MCF 10A (cell line): ENCODE measurements at regions not wholly inside any gene's neighbourhood (a gene's known extent, or its start where the extent isn't known, plus 50 kb on each side); places are given as distances from the start of the nearest gene placed in this dataset.

ENCODE experiments used
- BruUV-seq: library from RNA; stranded (reverse); fragments of 400-500 nt; replicated peaks from 2 replicates; lab custom pipeline; 2021; lab: Mats Ljungman, UMichigan
- CTCF ChIA-PET: fragments of 300-600 bp; sonication (Branson Sonifier 250); formaldehyde crosslinking; extraction: SDS; loops from one replicate; lab custom pipeline; 2021; ENCODE audit warnings: antibody characterized with exemption, inconsistent platforms; lab: Yijun Ruan, JAX
- POLR2A ChIA-PET: fragments of 300-600, 350-650 bp; sonication (Branson Sonifier 250); formaldehyde crosslinking; extraction: SDS; loops from one replicate; lab custom pipeline; 2020; ENCODE audit warnings: antibody characterized with exemption, inconsistent platforms; lab: Yijun Ruan, JAX
- DNase-seq: peaks from one replicate; pipeline ENCODE4 v3.0.0-alpha.2; 2018; ENCODE audit not compliant: unreplicated experiment
- H3K27ac Mint-ChIP-seq: one replicate; pipeline ENCODE4 v1.8.0; 2022; ENCODE audit warnings: mild to moderate bottlenecking, low read depth, mixed read lengths; ENCODE audit not compliant: unreplicated experiment
- H3K27me3 Mint-ChIP-seq: one replicate; pipeline ENCODE4 v1.8.0; 2022; ENCODE audit warnings: mixed read lengths; ENCODE audit not compliant: insufficient read depth, unreplicated experiment
- H3K36me3 Mint-ChIP-seq: one replicate; pipeline ENCODE4 v1.8.0; 2022; ENCODE audit warnings: mild to moderate bottlenecking, moderate library complexity, mixed read lengths; ENCODE audit not compliant: insufficient read depth, unreplicated experiment
- H3K4me1 Mint-ChIP-seq: one replicate; pipeline ENCODE4 v1.8.0; 2022; ENCODE audit warnings: mixed read lengths; ENCODE audit not compliant: insufficient read depth, unreplicated experiment
- H3K4me3 Mint-ChIP-seq: one replicate; pipeline ENCODE4 v1.8.0; 2022; ENCODE audit warnings: mild to moderate bottlenecking, moderate library complexity, mixed read lengths; ENCODE audit not compliant: unreplicated experiment
- H3K9me3 Mint-ChIP-seq: one replicate; pipeline ENCODE4 v1.8.0; 2022; ENCODE audit warnings: mixed read lengths; ENCODE audit not compliant: unreplicated experiment
- CTCF ChIP-seq: fragments of 200-600 bp; IDR thresholded peaks from one replicate; pipeline ENCODE4 v1.8.0; 2022; ENCODE audit warnings: antibody characterized with exemption, mild to moderate bottlenecking; ENCODE audit not compliant: unreplicated experiment
- intact Hi-C: fragments of 100-400 bp; cut with micrococcal nuclease; formaldehyde crosslinking; loops from 2 replicates; pipeline ENCODE4 v1.14.1; 2022

GRCh38 chr9:79257228-79257781 is 314.5 kb upstream of the TLE4 start:
- intact Hi-C loops: loop anchor here (5.0 kb wide), 1 partner anchor 655 kb away; no protein-coding TSS in a partner anchor
- Mint-ChIP-seq H3K27me3 (no peaks in the 10 kb centered on the region), H3K4me3 (no peak overlapping the region), H3K36me3 (no peaks in the 10 kb centered on the region), H3K9me3 (no peaks in the 10 kb centered on the region), H3K4me1 (no peaks in the 10 kb centered on the region), H3K27ac (no peak overlapping the region)
- ChIA-PET POLR2A (interaction anchor here (0.8 kb wide), 1 partner anchor 889 kb away, joined by 3 read pairs; no protein-coding TSS in a partner anchor), CTCF (no interaction called here)
- no peak for TF ChIP-seq CTCF
- no peak for DNase-seq
- no TSS peak for BruUV-seq

- intact Hi-C loops: loop anchor here (5.0 kb wide), 1 partner anchor 656 kb away; no protein-coding TSS in a partner anchor
- no TSS peak for BruUV-seq
- H3K4me1 Mint-ChIP-seq: no peaks in the 10 kb centered on the region
- no peaks in the 10 kb centered on the region for H3K27me3 Mint-ChIP-seq
- H3K27ac Mint-ChIP-seq: no peak overlapping the region
- ChIA-PET CTCF (no interaction called here), POLR2A (interaction anchor here (0.8 kb wide), 1 partner anchor 889 kb away, joined by 3 read pairs; no protein-coding TSS in a partner anchor)
- H3K9me3 Mint-ChIP-seq: no peaks in the 10 kb centered on the region
- TF ChIP-seq CTCF: no peak
- no peak overlapping the region for H3K4me3 Mint-ChIP-seq
- no peaks in the 10 kb centered on the region for H3K36me3 Mint-ChIP-seq
- no peak for DNase-seq
Observed at GRCh38 chr9:79257790-79258351, 313.9 kb upstream of the TLE4 start.

- no peak for DNase-seq
- H3K9me3 Mint-ChIP-seq: no peaks in the 10 kb centered on the region
- H3K4me1 Mint-ChIP-seq: no peaks in the 10 kb centered on the region
- H3K4me3 Mint-ChIP-seq: no peak overlapping the region
- H3K36me3 Mint-ChIP-seq: no peaks in the 10 kb centered on the region
- intact Hi-C loops: loop anchor here (5.0 kb wide), 1 partner anchor 658 kb away; no protein-coding TSS in a partner anchor
- BruUV-seq: no TSS peak
- TF ChIP-seq CTCF: no peak
- H3K27ac Mint-ChIP-seq: no peak overlapping the region
- H3K27me3 Mint-ChIP-seq: no peaks in the 10 kb centered on the region
- ChIA-PET POLR2A (interaction anchor here (1.0 kb wide), 1 partner anchor 21 kb away, joined by 3 read pairs; no protein-coding TSS in a partner anchor), CTCF (interaction anchor here (0.6 to 0.7 kb wide), 2 partner anchors 15 to 1207 kb away, joined by 3 read pairs; no protein-coding TSS in a partner anchor)
Observed at GRCh38 chr9:79259858-79260257, 311.9 kb upstream of the TLE4 start.

- no peak for TF ChIP-seq CTCF
- no peaks in the 10 kb centered on the region for H3K36me3 Mint-ChIP-seq
- no peaks in the 10 kb centered on the region for H3K4me1 Mint-ChIP-seq
Observed at GRCh38 chr9:79263628-79264027, 308.1 kb upstream of the TLE4 start.

More at GRCh38 chr9:79263628-79264027, 308.1 kb upstream of the TLE4 start:
- no peak overlapping the region for H3K27ac Mint-ChIP-seq
- no peaks in the 10 kb centered on the region for H3K9me3 Mint-ChIP-seq
- no peaks in the 10 kb centered on the region for H3K27me3 Mint-ChIP-seq
- H3K4me3 Mint-ChIP-seq: no peak overlapping the region
- ChIA-PET CTCF (interaction anchor here (0.7 to 1.1 kb wide), 2 partner anchors 10 to 311 kb away, joined by 3 read pairs; no protein-coding TSS in a partner anchor), POLR2A (interaction anchor here (0.7 kb wide), 1 partner anchor 491 kb away, joined by 3 read pairs; no protein-coding TSS in a partner anchor)
- BruUV-seq: no TSS peak
- DNase-seq: no peak
- intact Hi-C loops: no loop called here
